RCC 7860 (cell line): ENCODE measurements at regions not wholly inside any gene's neighbourhood (a gene's known extent, or its start where the extent isn't known, plus 50 kb on each side); places are given as distances from the start of the nearest gene placed in this dataset.

Experiments
- DNase-seq: peaks from one replicate; pipeline ENCODE4 v3.0.0-alpha.2; 2015; ENCODE audit warnings: low spot score
- FAIRE-seq: peaks from 2 replicates; lab custom pipeline; 2012; peaks lifted over from hg19 to GRCh38; lab: Jason Lieb, UNC

- FAIRE-seq, result no peak
These were observed 208.6 kb upstream of the SFRP2 start for GRCh38 chr4:153997516-153997915.

GRCh38 chr4:153989505-153989904 is 200.6 kb upstream of the SFRP2 start:
- no peak for FAIRE-seq

More at GRCh38 chr4:153997516-153997915, 208.6 kb upstream of the SFRP2 start:
- no peak for DNase-seq

GRCh38 chr4:153988492-153989363 is 199.8 kb upstream of the SFRP2 start:
- DNase-seq (no peak), FAIRE-seq (no peak)

More at GRCh38 chr4:153989505-153989904, 200.6 kb upstream of the SFRP2 start:
- no peak for DNase-seq

- DNase-seq (peak; percentile 59), FAIRE-seq (peak; percentile 84)
These were observed 198.4 kb upstream of the SFRP2 start for GRCh38 chr4:153987291-153987690.

- no peak for DNase-seq
- FAIRE-seq, result no peak
These were observed 188.1 kb upstream of the SFRP2 start for GRCh38 chr4:153976954-153977353.

GRCh38 chr4:153974452-153974851 is 185.6 kb upstream of the SFRP2 start:
- DNase-seq (no peak), FAIRE-seq (no peak)

GRCh38 chr4:153973942-153974341 is 185.1 kb upstream of the SFRP2 start:
- FAIRE-seq (no peak), DNase-seq (no peak)

GRCh38 chr4:153971899-153972298 is 183.0 kb upstream of the SFRP2 start:
- no peak for FAIRE-seq
- DNase-seq, result no peak

- no peak for FAIRE-seq
- no peak for DNase-seq
These were observed 181.3 kb upstream of the SFRP2 start for GRCh38 chr4:153970169-153970568.

GRCh38 chr4:153969542-153969941 is 180.7 kb upstream of the SFRP2 start:
- no peak for DNase-seq
- no peak for FAIRE-seq

GRCh38 chr4:153966641-153967040 is 177.8 kb upstream of the SFRP2 start:
- FAIRE-seq (no peak), DNase-seq (no peak)

- peak; percentile 14 for DNase-seq
- peak; percentile 86 for FAIRE-seq
These were observed 174.3 kb upstream of the SFRP2 start for GRCh38 chr4:153963216-153963615.

GRCh38 chr4:153962311-153963039 is 173.6 kb upstream of the SFRP2 start:
- FAIRE-seq, result no peak
- DNase-seq, result no peak

GRCh38 chr4:153955327-153955726 is 166.4 kb upstream of the SFRP2 start:
- no peak for DNase-seq

GRCh38 chr4:153954654-153955053 is 165.8 kb upstream of the SFRP2 start:
- no peak for FAIRE-seq
- DNase-seq, result no peak

More at GRCh38 chr4:153955327-153955726, 166.4 kb upstream of the SFRP2 start:
- no peak for FAIRE-seq

GRCh38 chr4:153950100-153950979 is 161.5 kb upstream of the SFRP2 start:
- no peak for DNase-seq
- FAIRE-seq, result no peak

GRCh38 chr4:153948041-153948440 is 159.2 kb upstream of the SFRP2 start:
- FAIRE-seq (no peak), DNase-seq (no peak)

GRCh38 chr4:153947124-153947523 is 158.2 kb upstream of the SFRP2 start:
- FAIRE-seq, result no peak
- DNase-seq, result no peak

- DNase-seq (no peak), FAIRE-seq (no peak)
These were observed 156.8 kb upstream of the SFRP2 start for GRCh38 chr4:153945704-153946103.

GRCh38 chr4:153943738-153944415 is 155.0 kb upstream of the SFRP2 start:
- FAIRE-seq (no peak), DNase-seq (no peak)
